Testis (tissue), 2 donors: ENCODE measurements at regions not wholly inside any gene's neighbourhood (a gene's known extent, or its start where the extent isn't known, plus 50 kb on each side); places are given as distances from the start of the nearest gene placed in this dataset.

Experiments used
- CTCF ChIP-seq, 3 experiments: fragments of 450-650 bp in 2 of 3; fragments of 200-600 bp in 1 of 3; sonication (generic) in 1 of 3; IDR thresholded peaks; one replicate each; pipeline ENCODE4 v1.5.1; 2016 to 2019; ENCODE audit warnings: antibody characterized with exemption in 3 of 3, mild to moderate bottlenecking in 2 of 3, moderate library complexity in 1 of 3
- POLR2A ChIP-seq: fragments of 450-650 bp; IDR thresholded peaks from one replicate; pipeline ENCODE4 v1.6.1; 2017; ENCODE audit warnings: antibody characterized with exemption, mild to moderate bottlenecking, moderate library complexity

- TF ChIP-seq CTCF (IDR thresholded peaks at IDR 0.05) (no peak), POLR2A (no peak)
These were observed 815.5 kb downstream of the TLE1 start for GRCh38 chr9:80873861-80874260.
